ENCODE measurements at regions not wholly inside any gene's neighbourhood (a gene's known extent, or its start where the extent isn't known, plus 50 kb on each side); places are given as distances from the start of the nearest gene placed in this dataset.

GRCh38 chrX:38750551-38750950, 50.7 kb upstream of the MID1IP1 start:
- TF ChIP-seq RCOR1 (IDR thresholded peaks at IDR 0.05; ENCODE audit: low read depth, low read length) (no peak), CTCF (IDR thresholded peaks at IDR 0.05) (no peak), HOXA7 (CRISPR knock-in tag; IDR thresholded peaks at IDR 0.05) (no peak), NR3C1 (IDR thresholded peaks at IDR 0.05) (no peak), HMGXB4 (CRISPR knock-in tag; IDR thresholded peaks at IDR 0.05; ENCODE audit: borderline replicate concordance) (no peak), HES2 (IDR thresholded peaks at IDR 0.05) (no peak), NFE2L2 (conservative IDR thresholded peaks at IDR 0.05; ENCODE audit: low read length) (no peak), CHD4 (IDR thresholded peaks at IDR 0.05; ENCODE audit: borderline replicate concordance) (no peak), KDM1A (IDR thresholded peaks at IDR 0.05; ENCODE audit: low read depth) (no peak), POLR2A (IDR thresholded peaks at IDR 0.05; ENCODE audit: low read length) (no peak), EP300 (IDR thresholded peaks at IDR 0.05) (no peak)
- TF ChIP-seq, protein P1, sequence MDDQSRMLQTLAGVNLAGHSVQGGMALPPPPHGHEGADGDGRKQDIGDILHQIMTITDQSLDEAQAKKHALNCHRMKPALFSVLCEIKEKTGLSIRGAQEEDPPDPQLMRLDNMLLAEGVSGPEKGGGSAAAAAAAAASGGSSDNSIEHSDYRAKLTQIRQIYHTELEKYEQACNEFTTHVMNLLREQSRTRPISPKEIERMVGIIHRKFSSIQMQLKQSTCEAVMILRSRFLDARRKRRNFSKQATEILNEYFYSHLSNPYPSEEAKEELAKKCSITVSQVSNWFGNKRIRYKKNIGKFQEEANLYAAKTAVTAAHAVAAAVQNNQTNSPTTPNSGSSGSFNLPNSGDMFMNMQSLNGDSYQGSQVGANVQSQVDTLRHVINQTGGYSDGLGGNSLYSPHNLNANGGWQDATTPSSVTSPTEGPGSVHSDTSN (IDR thresholded peaks at IDR 0.05): no peak
- TF ChIP-seq, protein P2, sequence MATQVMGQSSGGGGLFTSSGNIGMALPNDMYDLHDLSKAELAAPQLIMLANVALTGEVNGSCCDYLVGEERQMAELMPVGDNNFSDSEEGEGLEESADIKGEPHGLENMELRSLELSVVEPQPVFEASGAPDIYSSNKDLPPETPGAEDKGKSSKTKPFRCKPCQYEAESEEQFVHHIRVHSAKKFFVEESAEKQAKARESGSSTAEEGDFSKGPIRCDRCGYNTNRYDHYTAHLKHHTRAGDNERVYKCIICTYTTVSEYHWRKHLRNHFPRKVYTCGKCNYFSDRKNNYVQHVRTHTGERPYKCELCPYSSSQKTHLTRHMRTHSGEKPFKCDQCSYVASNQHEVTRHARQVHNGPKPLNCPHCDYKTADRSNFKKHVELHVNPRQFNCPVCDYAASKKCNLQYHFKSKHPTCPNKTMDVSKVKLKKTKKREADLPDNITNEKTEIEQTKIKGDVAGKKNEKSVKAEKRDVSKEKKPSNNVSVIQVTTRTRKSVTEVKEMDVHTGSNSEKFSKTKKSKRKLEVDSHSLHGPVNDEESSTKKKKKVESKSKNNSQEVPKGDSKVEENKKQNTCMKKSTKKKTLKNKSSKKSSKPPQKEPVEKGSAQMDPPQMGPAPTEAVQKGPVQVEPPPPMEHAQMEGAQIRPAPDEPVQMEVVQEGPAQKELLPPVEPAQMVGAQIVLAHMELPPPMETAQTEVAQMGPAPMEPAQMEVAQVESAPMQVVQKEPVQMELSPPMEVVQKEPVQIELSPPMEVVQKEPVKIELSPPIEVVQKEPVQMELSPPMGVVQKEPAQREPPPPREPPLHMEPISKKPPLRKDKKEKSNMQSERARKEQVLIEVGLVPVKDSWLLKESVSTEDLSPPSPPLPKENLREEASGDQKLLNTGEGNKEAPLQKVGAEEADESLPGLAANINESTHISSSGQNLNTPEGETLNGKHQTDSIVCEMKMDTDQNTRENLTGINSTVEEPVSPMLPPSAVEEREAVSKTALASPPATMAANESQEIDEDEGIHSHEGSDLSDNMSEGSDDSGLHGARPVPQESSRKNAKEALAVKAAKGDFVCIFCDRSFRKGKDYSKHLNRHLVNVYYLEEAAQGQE (IDR thresholded peaks at IDR 0.05): no peak

Data from A549 (cell line).